ENCODE measurements at regions not wholly inside any gene's neighbourhood (a gene's known extent, or its start where the extent isn't known, plus 50 kb on each side); places are given as distances from the start of the nearest gene placed in this dataset.
"Not testable (repeated sequence)": the region's sequence is repeated elsewhere in the genome, so short reads cannot be mapped to it uniquely, and the experiment has no call there.

GRCh38 chr3:8352475-8352874 is 149.1 kb upstream of the LMCD1 start:
- intact Hi-C loops (cut with micrococcal nuclease; ENCODE audit: unreplicated experiment), result no loop called here
- Histone ChIP-seq H3K4me2 (ENCODE audit: low read length) (no peak overlapping the region), H3K4me1 (ENCODE audit: insufficient read depth, low read length, poor library complexity, severe bottlenecking) (peaks cover 12% of the 10 kb centered on the region), H3K79me2 (ENCODE audit: insufficient read depth, low read depth, low read length) (no peaks in the 10 kb centered on the region), H3K27ac (ENCODE audit: low read depth, low read length, poor library complexity, severe bottlenecking) (no peak overlapping the region), H3K9me2 (ENCODE audit: insufficient read depth, low read length) (no peaks in the 10 kb centered on the region), H3K9me3 (ENCODE audit: low read length) (no peaks in the 10 kb centered on the region), H2AFZ (ENCODE audit: low read length) (no peak overlapping the region), H4K20me1 (ENCODE audit: insufficient read depth, low read length) (no peaks in the 10 kb centered on the region), H3K36me3 (ENCODE audit: insufficient read depth, low read length) (no peaks in the 10 kb centered on the region), H3K4me3 (ENCODE audit: low read depth, low read length, poor library complexity, severe bottlenecking) (no peak overlapping the region)
- no peak for DNase-seq (ENCODE audit: low spot score)
- TF ChIP-seq EZH2phosphoT487 (IDR thresholded peaks at IDR 0.05; ENCODE audit: borderline replicate concordance, low read depth, low read length), result no peak
- TF ChIP-seq CTCF (conservative IDR thresholded peaks at IDR 0.05; ENCODE audit: low read length), result no peak
- ChIA-PET POLR2A (no interaction called here), CTCF (ENCODE audit: unreplicated experiment) (no interaction called here)
- no TSS peak for BruUV-seq (replicated peaks)

GRCh38 chr3:8353364-8353763 is 148.3 kb upstream of the LMCD1 start:
- POLR2A ChIA-PET, result no interaction called here
- CTCF ChIA-PET (ENCODE audit: unreplicated experiment), result no interaction called here
- peaks cover 17% of the 10 kb centered on the region for H3K4me1 ChIP-seq (ENCODE audit: insufficient read depth, low read length, poor library complexity, severe bottlenecking)
- intact Hi-C loops (cut with micrococcal nuclease; ENCODE audit: unreplicated experiment), result no loop called here
- H3K9me3 ChIP-seq (ENCODE audit: low read length), result no peaks in the 10 kb centered on the region
- no peaks in the 10 kb centered on the region for H3K36me3 ChIP-seq (ENCODE audit: insufficient read depth, low read length)
- no peak overlapping the region for H2AFZ ChIP-seq (ENCODE audit: low read length)
- no peaks in the 10 kb centered on the region for H4K20me1 ChIP-seq (ENCODE audit: insufficient read depth, low read length)
- no peak overlapping the region for H3K27ac ChIP-seq (ENCODE audit: low read depth, low read length, poor library complexity, severe bottlenecking)
- no peak for TF ChIP-seq CTCF (conservative IDR thresholded peaks at IDR 0.05; ENCODE audit: low read length)
- TF ChIP-seq EZH2phosphoT487 (IDR thresholded peaks at IDR 0.05; ENCODE audit: borderline replicate concordance, low read depth, low read length), result no peak
- BruUV-seq (replicated peaks), result no TSS peak
- no peak for DNase-seq (ENCODE audit: low spot score)
- H3K4me2 ChIP-seq (ENCODE audit: low read length), result no peak overlapping the region
- H3K79me2 ChIP-seq (ENCODE audit: insufficient read depth, low read depth, low read length), result no peaks in the 10 kb centered on the region
- H3K4me3 ChIP-seq (ENCODE audit: low read depth, low read length, poor library complexity, severe bottlenecking), result no peak overlapping the region
- no peaks in the 10 kb centered on the region for H3K9me2 ChIP-seq (ENCODE audit: insufficient read depth, low read length)

- TF ChIP-seq EZH2phosphoT487 (IDR thresholded peaks at IDR 0.05; ENCODE audit: borderline replicate concordance, low read depth, low read length) (no peak), CTCF (conservative IDR thresholded peaks at IDR 0.05; ENCODE audit: low read length) (no peak)
- intact Hi-C loops (cut with micrococcal nuclease; ENCODE audit: unreplicated experiment), result no loop called here
- no peak overlapping the region for H3K27ac ChIP-seq (ENCODE audit: low read depth, low read length, poor library complexity, severe bottlenecking)
- ChIA-PET CTCF (ENCODE audit: unreplicated experiment) (no interaction called here), POLR2A (interaction anchor here (0.6 kb wide), 1 partner anchor 187 kb away, joined by 5 read pairs; no protein-coding TSS in a partner anchor)
- no peaks in the 10 kb centered on the region for H3K9me3 ChIP-seq (ENCODE audit: low read length)
- no TSS peak for BruUV-seq (replicated peaks)
- H3K36me3 ChIP-seq (ENCODE audit: insufficient read depth, low read length), result no peaks in the 10 kb centered on the region
- no peaks in the 10 kb centered on the region for H3K9me2 ChIP-seq (ENCODE audit: insufficient read depth, low read length)
- no peak overlapping the region for H2AFZ ChIP-seq (ENCODE audit: low read length)
- H3K4me3 ChIP-seq (ENCODE audit: low read depth, low read length, poor library complexity, severe bottlenecking), result no peak overlapping the region
- H3K79me2 ChIP-seq (ENCODE audit: insufficient read depth, low read depth, low read length), result no peaks in the 10 kb centered on the region
- H3K4me2 ChIP-seq (ENCODE audit: low read length), result no peak overlapping the region
- peaks cover 17% of the 10 kb centered on the region for H3K4me1 ChIP-seq (ENCODE audit: insufficient read depth, low read length, poor library complexity, severe bottlenecking)
- DNase-seq (ENCODE audit: low spot score), result no peak
- no peaks in the 10 kb centered on the region for H4K20me1 ChIP-seq (ENCODE audit: insufficient read depth, low read length)
Measured at GRCh38 chr3:8355346-8355745, 146.3 kb upstream of the LMCD1 start.

GRCh38 chr3:8356066-8356465 is 145.6 kb upstream of the LMCD1 start:
- DNase-seq (ENCODE audit: low spot score); CTCF ChIA-PET (ENCODE audit: unreplicated experiment); H3K9me2 ChIP-seq (ENCODE audit: insufficient read depth, low read length); H3K36me3 ChIP-seq (ENCODE audit: insufficient read depth, low read length); intact Hi-C loops (cut with micrococcal nuclease; ENCODE audit: unreplicated experiment); H2AFZ ChIP-seq (ENCODE audit: low read length); H3K79me2 ChIP-seq (ENCODE audit: insufficient read depth, low read depth, low read length); H4K20me1 ChIP-seq (ENCODE audit: insufficient read depth, low read length); H3K4me3 ChIP-seq (ENCODE audit: low read depth, low read length, poor library complexity, severe bottlenecking); BruUV-seq (replicated peaks); H3K4me2 ChIP-seq (ENCODE audit: low read length); POLR2A ChIA-PET; H3K27ac ChIP-seq (ENCODE audit: low read depth, low read length, poor library complexity, severe bottlenecking); H3K9me3 ChIP-seq (ENCODE audit: low read length): not testable (repeated sequence)
- H3K4me1 ChIP-seq (ENCODE audit: insufficient read depth, low read length, poor library complexity, severe bottlenecking), result peaks cover 17% of the 10 kb centered on the region

All from OCI-LY7 (cell line).